ENCODE measurements at regions not wholly inside any gene's neighbourhood (a gene's known extent, or its start where the extent isn't known, plus 50 kb on each side); places are given as distances from the start of the nearest gene placed in this dataset.

DNA sequence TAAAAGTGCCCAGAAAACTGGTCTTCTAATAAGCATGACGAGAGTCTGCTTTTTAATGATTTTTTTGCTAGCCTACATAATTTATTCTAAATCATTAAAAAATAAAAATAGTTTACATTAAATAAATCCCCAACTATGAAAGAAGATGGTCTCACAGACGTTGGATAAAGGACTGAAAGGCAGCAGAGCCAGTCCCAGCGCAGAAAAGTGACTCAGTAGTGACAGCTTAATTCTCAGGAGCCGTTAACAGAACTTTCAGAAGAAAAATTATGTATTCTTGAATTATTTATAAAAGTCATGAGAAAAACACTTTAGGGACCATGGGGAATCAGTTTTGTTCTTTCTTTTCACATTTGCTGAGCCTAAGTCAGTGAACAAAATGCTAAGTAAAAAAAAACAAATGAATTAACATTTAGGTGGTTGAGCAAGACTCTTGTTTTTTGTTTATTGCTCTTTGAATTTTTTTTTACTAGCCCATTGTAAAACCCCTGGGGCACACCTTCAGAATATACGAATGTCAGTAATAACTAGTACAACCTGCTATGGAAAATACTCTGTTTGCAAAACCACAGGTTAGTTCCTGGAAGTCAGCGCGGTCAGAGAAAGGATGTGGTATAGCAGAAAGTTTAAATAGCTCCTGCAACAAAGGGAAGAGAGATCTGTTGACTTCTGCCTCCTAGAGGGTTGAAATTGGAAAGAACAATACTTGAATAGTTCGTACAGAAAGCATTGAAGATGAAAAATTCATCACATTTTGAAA lies 50.4 kb upstream of the CCDC160 start:
- intact Hi-C loops (cut with micrococcal nuclease): loop anchor here (2.0 kb wide), 1 partner anchor 14 kb away; no protein-coding TSS in a partner anchor
- ATAC-seq: peak; percentile 86
- peak overlapping the region; percentile 71 for H3K27ac Mint-ChIP-seq
- TF ChIP-seq, protein P1, sequence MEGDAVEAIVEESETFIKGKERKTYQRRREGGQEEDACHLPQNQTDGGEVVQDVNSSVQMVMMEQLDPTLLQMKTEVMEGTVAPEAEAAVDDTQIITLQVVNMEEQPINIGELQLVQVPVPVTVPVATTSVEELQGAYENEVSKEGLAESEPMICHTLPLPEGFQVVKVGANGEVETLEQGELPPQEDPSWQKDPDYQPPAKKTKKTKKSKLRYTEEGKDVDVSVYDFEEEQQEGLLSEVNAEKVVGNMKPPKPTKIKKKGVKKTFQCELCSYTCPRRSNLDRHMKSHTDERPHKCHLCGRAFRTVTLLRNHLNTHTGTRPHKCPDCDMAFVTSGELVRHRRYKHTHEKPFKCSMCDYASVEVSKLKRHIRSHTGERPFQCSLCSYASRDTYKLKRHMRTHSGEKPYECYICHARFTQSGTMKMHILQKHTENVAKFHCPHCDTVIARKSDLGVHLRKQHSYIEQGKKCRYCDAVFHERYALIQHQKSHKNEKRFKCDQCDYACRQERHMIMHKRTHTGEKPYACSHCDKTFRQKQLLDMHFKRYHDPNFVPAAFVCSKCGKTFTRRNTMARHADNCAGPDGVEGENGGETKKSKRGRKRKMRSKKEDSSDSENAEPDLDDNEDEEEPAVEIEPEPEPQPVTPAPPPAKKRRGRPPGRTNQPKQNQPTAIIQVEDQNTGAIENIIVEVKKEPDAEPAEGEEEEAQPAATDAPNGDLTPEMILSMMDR (IDR thresholded peaks at IDR 0.05): peak; percentile 20
- no peaks in the 10 kb centered on the region for H3K36me3 Mint-ChIP-seq (ENCODE audit: low read depth)
- peak overlapping the region; percentile 74 for H3K4me3 Mint-ChIP-seq
- no peaks in the 10 kb centered on the region for H3K9me3 Mint-ChIP-seq
- POLR2A ChIA-PET: interaction anchor here (0.7 to 1.3 kb wide), 4 partner anchors 15 to 264 kb away, joined by 3 to 4 read pairs (median 3); no protein-coding TSS in a partner anchor
- H3K4me1 Mint-ChIP-seq (ENCODE audit: low read depth): peaks cover 24% of the 10 kb centered on the region
- no peaks in the 10 kb centered on the region for H3K27me3 Mint-ChIP-seq
- DNase-seq: peak; percentile 80
- CTCF ChIA-PET: interaction anchor here (1.0 to 1.9 kb wide), 10 partner anchors 10 to 395 kb away, joined by 3 to 6 read pairs (median 4); no protein-coding TSS in a partner anchor

Measured in activated CD8-positive, alpha-beta T cell treated with anti-CD3 and anti-CD28 coated beads for 36 hours (primary cell).